GM23338 (cell line): ENCODE measurements at regions not wholly inside any gene's neighbourhood (a gene's known extent, or its start where the extent isn't known, plus 50 kb on each side); places are given as distances from the start of the nearest gene placed in this dataset.

Source experiments
- ATAC-seq: fragments of 200-7000 bp; cut with Tn5 transposase; 3 replicates; pipeline ENCODE4 v1.9.1; 2020
- DNase-seq: peaks from one replicate; pipeline ENCODE4 v3.0.0-alpha.2; 2015; ENCODE audit warnings: low spot score
- H2AFZ ChIP-seq: fragments of 200-600 bp; sonication (generic); 2 replicates; pipeline ENCODE4 v1.8.0; 2016; ENCODE audit warnings: antibody characterized with exemption, mild to moderate bottlenecking, moderate library complexity
- H3F3A ChIP-seq: fragments of 200-600 bp; sonication (generic); replicated peaks from 2 replicates; pipeline ENCODE4 v1.8.0; 2017; ENCODE audit warnings: antibody characterized with exemption, mixed run types, low read depth
- H3K27ac ChIP-seq: fragments of 200-600 bp; sonication (generic); 2 replicates; pipeline ENCODE4 v1.6.1; 2016; ENCODE audit warnings: low read depth
- H3K27me3 ChIP-seq: fragments of 200-600 bp; sonication (generic); 2 replicates; pipeline ENCODE4 v1.8.0; 2016; ENCODE audit warnings: mild to moderate bottlenecking, mixed run types, moderate library complexity; ENCODE audit not compliant: insufficient read depth
- H3K36me3 ChIP-seq: fragments of 200-600 bp; sonication (generic); 2 replicates; pipeline ENCODE4 v1.8.0; 2016; ENCODE audit warnings: mild to moderate bottlenecking; ENCODE audit not compliant: insufficient read depth
- H3K4me1 ChIP-seq: fragments of 200-600 bp; sonication (generic); 2 replicates; pipeline ENCODE4 v1.8.0; 2016; ENCODE audit warnings: mild to moderate bottlenecking, moderate library complexity; ENCODE audit not compliant: insufficient read depth
- H3K4me2 ChIP-seq: fragments of 200-600 bp; sonication (generic); 2 replicates; pipeline ENCODE4 v1.7.1; 2017; ENCODE audit warnings: mixed run types
- H3K4me3 ChIP-seq: fragments of 200-600 bp; sonication (generic); 2 replicates; pipeline ENCODE4 v1.6.1; 2016; ENCODE audit warnings: mixed run types
- H3K79me2 ChIP-seq: fragments of 200-600 bp; sonication (generic); replicated peaks from 2 replicates; pipeline ENCODE4 v1.8.0; 2017; ENCODE audit warnings: mild to moderate bottlenecking; ENCODE audit not compliant: insufficient read depth
- H3K9me2 ChIP-seq: fragments of 200-600 bp; sonication (generic); 2 replicates; pipeline ENCODE4 v1.8.0; 2017; ENCODE audit not compliant: insufficient read depth
- H4K20me1 ChIP-seq: fragments of 200-600 bp; sonication (generic); replicated peaks from 2 replicates; pipeline ENCODE4 v1.8.0; 2017; ENCODE audit warnings: mild to moderate bottlenecking; ENCODE audit not compliant: insufficient read depth
- H3K27ac Mint-ChIP-seq: 2 replicates; pipeline ENCODE4 v1.8.0; 2020; ENCODE audit warnings: inconsistent platforms, mild to moderate bottlenecking, moderate library complexity, mixed read lengths
- H3K27me3 Mint-ChIP-seq: 3 replicates; pipeline ENCODE4 v1.8.0; 2022; ENCODE audit warnings: low read depth, mild to moderate bottlenecking, moderate library complexity, mixed read lengths, inconsistent platforms; ENCODE audit not compliant: insufficient read depth, poor library complexity
- H3K36me3 Mint-ChIP-seq: 3 replicates; pipeline ENCODE4 v1.8.0; 2021; ENCODE audit warnings: low read depth, mild to moderate bottlenecking, inconsistent platforms, moderate library complexity, mixed read lengths
- H3K4me1 Mint-ChIP-seq: 3 replicates; pipeline ENCODE4 v1.8.0; 2020; ENCODE audit warnings: mild to moderate bottlenecking, inconsistent platforms, mixed read lengths
- H3K4me3 Mint-ChIP-seq: 3 replicates; pipeline ENCODE4 v1.8.0; 2021; ENCODE audit warnings: moderate library complexity, mild to moderate bottlenecking, inconsistent platforms, mixed read lengths
- H3K9me3 Mint-ChIP-seq: 3 replicates; pipeline ENCODE4 v1.8.0; 2020; ENCODE audit warnings: moderate library complexity, mild to moderate bottlenecking, inconsistent platforms, mixed read lengths
- CREB1 ChIP-seq: fragments of 250-450 bp; sonication (Bioruptor Pico); IDR thresholded peaks from 2 replicates; pipeline ENCODE4 v1.5.0; 2020; ENCODE audit warnings: low read depth, mild to moderate bottlenecking, moderate library complexity
- EZH2 ChIP-seq: fragments of 200-600 bp; sonication (generic); IDR thresholded peaks from one replicate; pipeline ENCODE4 v1.8.0; 2017; ENCODE audit warnings: antibody characterized with exemption, mild to moderate bottlenecking, low read depth; ENCODE audit not compliant: unreplicated experiment
- EZH2phosphoT487 ChIP-seq: fragments of 200-600 bp; sonication (generic); IDR thresholded peaks from one replicate; pipeline ENCODE4 v1.8.1; 2018; ENCODE audit warnings: antibody characterized with exemption; ENCODE audit not compliant: unreplicated experiment
- JUNB ChIP-seq: IDR thresholded peaks from one replicate; pipeline ENCODE4 v1.6.1; 2016; ENCODE audit warnings: antibody characterized with exemption; ENCODE audit not compliant: unreplicated experiment
- NANOG ChIP-seq: IDR thresholded peaks from 2 replicates; pipeline ENCODE4 v1.6.1; 2016; ENCODE audit warnings: antibody characterized with exemption, borderline replicate concordance
- POLR2AphosphoS5 ChIP-seq: IDR thresholded peaks from 2 replicates; pipeline ENCODE4 v1.6.1; 2016; ENCODE audit warnings: antibody characterized with exemption, low read depth
- STAT1 ChIP-seq: IDR thresholded peaks from one replicate; pipeline ENCODE4 v1.6.1; 2016; ENCODE audit warnings: antibody characterized with exemption; ENCODE audit not compliant: unreplicated experiment
- ZNF114 ChIP-seq: fragments of 250-450 bp; sonication (Bioruptor Pico); IDR thresholded peaks from 2 replicates; pipeline ENCODE4 v1.5.0; 2020; ENCODE audit warnings: mild to moderate bottlenecking, moderate library complexity
- ZNF331 ChIP-seq: fragments of 250-450 bp; sonication (Bioruptor Pico); IDR thresholded peaks from 2 replicates; pipeline ENCODE4 v1.5.0; 2020; ENCODE audit warnings: low read depth, mild to moderate bottlenecking, moderate library complexity
- TF ChIP-seq, protein P1 (sequence below): IDR thresholded peaks from 2 replicates; pipeline ENCODE4 v1.6.1; 2016; ENCODE audit warnings: antibody characterized with exemption
- TF ChIP-seq, protein P2 (sequence below): fragments of 250-450 bp; sonication (Bioruptor Pico); IDR thresholded peaks from 2 replicates; pipeline ENCODE4 v1.5.0; 2020; ENCODE audit warnings: mild to moderate bottlenecking, moderate library complexity
- TF ChIP-seq, protein P3 (sequence below): IDR thresholded peaks from one replicate; pipeline ENCODE4 v1.6.1; 2018; ENCODE audit warnings: antibody characterized with exemption; ENCODE audit not compliant: unreplicated experiment

DNA sequence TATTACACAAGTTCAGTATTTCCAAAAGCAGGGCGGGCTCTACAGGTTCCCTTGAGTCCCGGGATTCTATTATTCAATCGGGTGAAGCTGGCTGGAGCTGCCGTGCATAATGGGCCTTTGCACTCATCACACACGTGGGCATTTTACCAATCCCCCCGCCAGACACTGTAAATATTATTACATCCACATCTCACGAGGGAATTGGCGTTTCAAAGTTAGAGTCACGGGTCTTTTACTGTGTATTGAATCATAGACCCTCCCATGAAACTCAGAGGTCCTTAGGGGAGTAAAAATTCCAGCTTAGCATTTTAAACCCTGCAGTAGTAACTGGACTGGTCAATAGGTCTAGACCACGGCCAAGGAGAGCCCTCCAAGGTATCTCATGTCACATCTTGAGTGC is 70.3 kb downstream of the MAP1LC3B2 start:
- H3K27me3 Mint-ChIP-seq = peaks cover 4% of the 10 kb centered on the region
- Histone ChIP-seq H3K79me2 (no peaks in the 10 kb centered on the region), H3K36me3 (no peaks in the 10 kb centered on the region), H3K4me1 (peaks cover 16% of the 10 kb centered on the region), H4K20me1 (no peaks in the 10 kb centered on the region), H3F3A (no peaks in the 10 kb centered on the region), H3K27me3 (no peaks in the 10 kb centered on the region), H3K4me3 (no peak overlapping the region), H3K9me2 (no peaks in the 10 kb centered on the region), H3K27ac (no peak overlapping the region), H2AFZ (no peak overlapping the region), H3K4me2 (no peak overlapping the region)
- no peaks in the 10 kb centered on the region for H3K9me3 Mint-ChIP-seq
- no peak overlapping the region for H3K4me3 Mint-ChIP-seq
- TF ChIP-seq EZH2 = no peak
- TF ChIP-seq, protein P1, sequence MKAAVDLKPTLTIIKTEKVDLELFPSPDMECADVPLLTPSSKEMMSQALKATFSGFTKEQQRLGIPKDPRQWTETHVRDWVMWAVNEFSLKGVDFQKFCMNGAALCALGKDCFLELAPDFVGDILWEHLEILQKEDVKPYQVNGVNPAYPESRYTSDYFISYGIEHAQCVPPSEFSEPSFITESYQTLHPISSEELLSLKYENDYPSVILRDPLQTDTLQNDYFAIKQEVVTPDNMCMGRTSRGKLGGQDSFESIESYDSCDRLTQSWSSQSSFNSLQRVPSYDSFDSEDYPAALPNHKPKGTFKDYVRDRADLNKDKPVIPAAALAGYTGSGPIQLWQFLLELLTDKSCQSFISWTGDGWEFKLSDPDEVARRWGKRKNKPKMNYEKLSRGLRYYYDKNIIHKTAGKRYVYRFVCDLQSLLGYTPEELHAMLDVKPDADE = no peak
- DNase-seq (no peak), ATAC-seq (no peak)
- no peak overlapping the region for H3K27ac Mint-ChIP-seq
- H3K4me1 Mint-ChIP-seq = peaks cover 19% of the 10 kb centered on the region
- H3K36me3 Mint-ChIP-seq = no peaks in the 10 kb centered on the region

DNA sequence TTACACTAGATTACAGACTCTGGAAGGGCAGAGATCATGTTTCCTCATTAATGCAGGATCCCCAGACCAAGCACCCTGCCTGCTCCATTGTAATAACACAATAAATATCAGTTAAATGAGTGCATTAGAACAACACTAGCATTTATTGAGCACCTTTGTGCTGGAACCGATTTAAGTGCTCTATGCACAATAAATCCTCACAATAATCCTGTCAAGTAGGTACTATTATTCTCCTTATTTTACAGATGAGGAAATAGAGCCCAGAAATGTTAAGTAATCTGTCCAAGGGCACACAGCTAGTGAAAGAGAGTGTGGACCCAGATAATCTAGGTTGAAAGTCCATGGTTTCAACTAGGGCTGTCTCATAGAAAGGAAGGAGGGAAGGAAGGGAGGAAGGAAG is 69.8 kb downstream of the MAP1LC3B2 start:
- no peaks in the 10 kb centered on the region for H3K79me2 ChIP-seq
- no peaks in the 10 kb centered on the region for H3K36me3 ChIP-seq
- Mint-ChIP-seq H3K4me3 (no peak overlapping the region), H3K9me3 (no peaks in the 10 kb centered on the region; the same call in 2 of the 3 replicates), H3K27me3 (peaks cover 4% of the 10 kb centered on the region), H3K4me1 (peaks cover 19% of the 10 kb centered on the region), H3K27ac (no peak overlapping the region), H3K36me3 (no peaks in the 10 kb centered on the region)
- DNase-seq = no peak
- peak overlapping the region; percentile 56; the same call in 1 of the 2 replicates for H2AFZ ChIP-seq
- no peaks in the 10 kb centered on the region for H3K9me2 ChIP-seq
- H3K4me1 ChIP-seq = peaks cover 16% of the 10 kb centered on the region
- H4K20me1 ChIP-seq = no peaks in the 10 kb centered on the region
- no peaks in the 10 kb centered on the region for H3K27me3 ChIP-seq
- no peaks in the 10 kb centered on the region for H3F3A ChIP-seq
- no peak overlapping the region for H3K4me2 ChIP-seq
- ATAC-seq = no peak
- no peak overlapping the region for H3K4me3 ChIP-seq
- no peak overlapping the region for H3K27ac ChIP-seq
- TF ChIP-seq, protein P2, sequence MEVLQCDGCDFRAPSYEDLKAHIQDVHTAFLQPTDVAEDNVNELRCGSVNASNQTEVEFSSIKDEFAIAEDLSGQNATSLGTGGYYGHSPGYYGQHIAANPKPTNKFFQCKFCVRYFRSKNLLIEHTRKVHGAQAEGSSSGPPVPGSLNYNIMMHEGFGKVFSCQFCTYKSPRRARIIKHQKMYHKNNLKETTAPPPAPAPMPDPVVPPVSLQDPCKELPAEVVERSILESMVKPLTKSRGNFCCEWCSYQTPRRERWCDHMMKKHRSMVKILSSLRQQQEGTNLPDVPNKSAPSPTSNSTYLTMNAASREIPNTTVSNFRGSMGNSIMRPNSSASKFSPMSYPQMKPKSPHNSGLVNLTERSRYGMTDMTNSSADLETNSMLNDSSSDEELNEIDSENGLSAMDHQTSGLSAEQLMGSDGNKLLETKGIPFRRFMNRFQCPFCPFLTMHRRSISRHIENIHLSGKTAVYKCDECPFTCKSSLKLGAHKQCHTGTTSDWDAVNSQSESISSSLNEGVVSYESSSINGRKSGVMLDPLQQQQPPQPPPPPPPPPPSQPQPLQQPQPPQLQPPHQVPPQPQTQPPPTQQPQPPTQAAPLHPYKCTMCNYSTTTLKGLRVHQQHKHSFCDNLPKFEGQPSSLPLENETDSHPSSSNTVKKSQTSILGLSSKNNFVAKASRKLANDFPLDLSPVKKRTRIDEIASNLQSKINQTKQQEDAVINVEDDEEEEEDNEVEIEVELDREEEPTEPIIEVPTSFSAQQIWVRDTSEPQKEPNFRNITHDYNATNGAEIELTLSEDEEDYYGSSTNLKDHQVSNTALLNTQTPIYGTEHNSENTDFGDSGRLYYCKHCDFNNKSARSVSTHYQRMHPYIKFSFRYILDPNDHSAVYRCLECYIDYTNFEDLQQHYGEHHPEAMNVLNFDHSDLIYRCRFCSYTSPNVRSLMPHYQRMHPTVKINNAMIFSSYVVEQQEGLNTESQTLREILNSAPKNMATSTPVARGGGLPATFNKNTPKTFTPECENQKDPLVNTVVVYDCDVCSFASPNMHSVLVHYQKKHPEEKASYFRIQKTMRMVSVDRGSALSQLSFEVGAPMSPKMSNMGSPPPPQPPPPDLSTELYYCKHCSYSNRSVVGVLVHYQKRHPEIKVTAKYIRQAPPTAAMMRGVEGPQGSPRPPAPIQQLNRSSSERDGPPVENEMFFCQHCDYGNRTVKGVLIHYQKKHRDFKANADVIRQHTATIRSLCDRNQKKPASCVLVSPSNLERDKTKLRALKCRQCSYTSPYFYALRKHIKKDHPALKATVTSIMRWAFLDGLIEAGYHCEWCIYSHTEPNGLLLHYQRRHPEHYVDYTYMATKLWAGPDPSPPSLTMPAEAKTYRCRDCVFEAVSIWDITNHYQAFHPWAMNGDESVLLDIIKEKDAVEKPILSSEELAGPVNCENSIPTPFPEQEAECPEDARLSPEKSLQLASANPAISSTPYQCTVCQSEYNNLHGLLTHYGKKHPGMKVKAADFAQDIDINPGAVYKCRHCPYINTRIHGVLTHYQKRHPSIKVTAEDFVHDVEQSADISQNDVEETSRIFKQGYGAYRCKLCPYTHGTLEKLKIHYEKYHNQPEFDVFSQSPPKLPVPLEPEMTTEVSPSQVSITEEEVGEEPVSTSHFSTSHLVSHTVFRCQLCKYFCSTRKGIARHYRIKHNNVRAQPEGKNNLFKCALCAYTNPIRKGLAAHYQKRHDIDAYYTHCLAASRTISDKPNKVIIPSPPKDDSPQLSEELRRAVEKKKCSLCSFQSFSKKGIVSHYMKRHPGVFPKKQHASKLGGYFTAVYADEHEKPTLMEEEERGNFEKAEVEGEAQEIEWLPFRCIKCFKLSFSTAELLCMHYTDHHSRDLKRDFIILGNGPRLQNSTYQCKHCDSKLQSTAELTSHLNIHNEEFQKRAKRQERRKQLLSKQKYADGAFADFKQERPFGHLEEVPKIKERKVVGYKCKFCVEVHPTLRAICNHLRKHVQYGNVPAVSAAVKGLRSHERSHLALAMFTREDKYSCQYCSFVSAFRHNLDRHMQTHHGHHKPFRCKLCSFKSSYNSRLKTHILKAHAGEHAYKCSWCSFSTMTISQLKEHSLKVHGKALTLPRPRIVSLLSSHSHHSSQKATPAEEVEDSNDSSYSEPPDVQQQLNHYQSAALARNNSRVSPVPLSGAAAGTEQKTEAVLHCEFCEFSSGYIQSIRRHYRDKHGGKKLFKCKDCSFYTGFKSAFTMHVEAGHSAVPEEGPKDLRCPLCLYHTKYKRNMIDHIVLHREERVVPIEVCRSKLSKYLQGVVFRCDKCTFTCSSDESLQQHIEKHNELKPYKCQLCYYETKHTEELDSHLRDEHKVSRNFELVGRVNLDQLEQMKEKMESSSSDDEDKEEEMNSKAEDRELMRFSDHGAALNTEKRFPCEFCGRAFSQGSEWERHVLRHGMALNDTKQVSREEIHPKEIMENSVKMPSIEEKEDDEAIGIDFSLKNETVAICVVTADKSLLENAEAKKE (CRISPR knock-in tag) = no peak
- TF ChIP-seq, protein P3, sequence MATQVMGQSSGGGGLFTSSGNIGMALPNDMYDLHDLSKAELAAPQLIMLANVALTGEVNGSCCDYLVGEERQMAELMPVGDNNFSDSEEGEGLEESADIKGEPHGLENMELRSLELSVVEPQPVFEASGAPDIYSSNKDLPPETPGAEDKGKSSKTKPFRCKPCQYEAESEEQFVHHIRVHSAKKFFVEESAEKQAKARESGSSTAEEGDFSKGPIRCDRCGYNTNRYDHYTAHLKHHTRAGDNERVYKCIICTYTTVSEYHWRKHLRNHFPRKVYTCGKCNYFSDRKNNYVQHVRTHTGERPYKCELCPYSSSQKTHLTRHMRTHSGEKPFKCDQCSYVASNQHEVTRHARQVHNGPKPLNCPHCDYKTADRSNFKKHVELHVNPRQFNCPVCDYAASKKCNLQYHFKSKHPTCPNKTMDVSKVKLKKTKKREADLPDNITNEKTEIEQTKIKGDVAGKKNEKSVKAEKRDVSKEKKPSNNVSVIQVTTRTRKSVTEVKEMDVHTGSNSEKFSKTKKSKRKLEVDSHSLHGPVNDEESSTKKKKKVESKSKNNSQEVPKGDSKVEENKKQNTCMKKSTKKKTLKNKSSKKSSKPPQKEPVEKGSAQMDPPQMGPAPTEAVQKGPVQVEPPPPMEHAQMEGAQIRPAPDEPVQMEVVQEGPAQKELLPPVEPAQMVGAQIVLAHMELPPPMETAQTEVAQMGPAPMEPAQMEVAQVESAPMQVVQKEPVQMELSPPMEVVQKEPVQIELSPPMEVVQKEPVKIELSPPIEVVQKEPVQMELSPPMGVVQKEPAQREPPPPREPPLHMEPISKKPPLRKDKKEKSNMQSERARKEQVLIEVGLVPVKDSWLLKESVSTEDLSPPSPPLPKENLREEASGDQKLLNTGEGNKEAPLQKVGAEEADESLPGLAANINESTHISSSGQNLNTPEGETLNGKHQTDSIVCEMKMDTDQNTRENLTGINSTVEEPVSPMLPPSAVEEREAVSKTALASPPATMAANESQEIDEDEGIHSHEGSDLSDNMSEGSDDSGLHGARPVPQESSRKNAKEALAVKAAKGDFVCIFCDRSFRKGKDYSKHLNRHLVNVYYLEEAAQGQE = no peak
- TF ChIP-seq CREB1 (no peak), EZH2phosphoT487 (no peak), POLR2AphosphoS5 (no peak), JUNB (no peak), NANOG (no peak), STAT1 (no peak), ZNF114 (CRISPR knock-in tag) (no peak), ZNF331 (CRISPR knock-in tag) (no peak), EZH2 (no peak)
